HG03457 (cell line): ENCODE measurements at regions not wholly inside any gene's neighbourhood (a gene's known extent, or its start where the extent isn't known, plus 50 kb on each side); places are given as distances from the start of the nearest gene placed in this dataset.

Experiments used
- ATAC-seq: cut with Tn5 transposase; IDR thresholded peaks from one replicate; pipeline ENCODE4 v1.9.1; 2021; ENCODE audit warnings: moderate number of reproducible peaks; ENCODE audit not compliant: unreplicated experiment

GRCh38 chr13:74891610-74892009, 590.4 kb downstream of the TBC1D4 start:
- no peak for ATAC-seq

- ATAC-seq: no peak
Observed at GRCh38 chr13:74889321-74889720, 592.6 kb downstream of the TBC1D4 start.

- no peak for ATAC-seq
Observed at GRCh38 chr13:74886502-74886901, 595.5 kb downstream of the TBC1D4 start.

GRCh38 chr13:74883834-74884233, 598.1 kb downstream of the TBC1D4 start:
- ATAC-seq: no peak

GRCh38 chr13:74871369-74872070, 610.4 kb downstream of the TBC1D4 start:
- ATAC-seq: no peak

- ATAC-seq: no peak
Observed at GRCh38 chr13:74870865-74871264, 611.1 kb downstream of the TBC1D4 start.

- no peak for ATAC-seq
Observed at GRCh38 chr13:74869846-74870245, 612.1 kb downstream of the TBC1D4 start.

- no peak for ATAC-seq
Observed at GRCh38 chr13:74868049-74868448, 613.9 kb downstream of the TBC1D4 start.

GRCh38 chr13:74867460-74867859, 614.5 kb downstream of the TBC1D4 start:
- ATAC-seq: no peak

- no peak for ATAC-seq
Observed at GRCh38 chr13:74866101-74866500, 615.9 kb downstream of the TBC1D4 start.

GRCh38 chr13:74865656-74866055, 616.3 kb downstream of the TBC1D4 start:
- no peak for ATAC-seq

- no peak for ATAC-seq
Observed at GRCh38 chr13:74860789-74861188, 621.2 kb downstream of the TBC1D4 start.

- no peak for ATAC-seq
Observed at GRCh38 chr13:74850893-74851292, 631.1 kb downstream of the TBC1D4 start.

GRCh38 chr13:74847966-74848365, 634.0 kb downstream of the TBC1D4 start:
- no peak for ATAC-seq

GRCh38 chr13:74845806-74846205, 636.2 kb downstream of the TBC1D4 start:
- no peak for ATAC-seq

- no peak for ATAC-seq
Observed at GRCh38 chr13:74841651-74842050, 640.3 kb downstream of the TBC1D4 start.

- no peak for ATAC-seq
Observed at GRCh38 chr13:74841123-74841522, 640.8 kb downstream of the TBC1D4 start.

- no peak for ATAC-seq
Observed at GRCh38 chr13:74839656-74840055, 642.3 kb downstream of the TBC1D4 start.

- no peak for ATAC-seq
Observed at GRCh38 chr13:74838096-74838495, 643.9 kb downstream of the TBC1D4 start.

- no peak for ATAC-seq
Observed at GRCh38 chr13:74836628-74837027, 645.3 kb downstream of the TBC1D4 start.

- no peak for ATAC-seq
Observed at GRCh38 chr13:74835579-74835978, 646.4 kb downstream of the TBC1D4 start.

- ATAC-seq: no peak
Observed at GRCh38 chr13:74825938-74826246, 656.1 kb downstream of the TBC1D4 start.

- ATAC-seq: no peak
Observed at GRCh38 chr13:74825152-74825937, 656.6 kb downstream of the TBC1D4 start.
